HCT116 (cell line): ENCODE measurements at regions not wholly inside any gene's neighbourhood (a gene's known extent, or its start where the extent isn't known, plus 50 kb on each side); places are given as distances from the start of the nearest gene placed in this dataset.

Experiments
- ATAC-seq: fragments of 200-7000 bp; cut with Tn5 transposase; 2 replicates; pipeline ENCODE4 v1.9.1; 2020; ENCODE audit warnings: mild to moderate bottlenecking, moderate library complexity
- BruUV-seq: library from RNA; stranded (reverse); fragments of 400-500 nt; replicated peaks from 2 replicates; lab custom pipeline; 2021; lab: Mats Ljungman, UMichigan
- CTCF ChIA-PET: fragments of 300-600 bp; sonication (Branson Sonifier 250); formaldehyde crosslinking; loops from one replicate; lab custom pipeline; 2021; ENCODE audit warnings: antibody characterized with exemption; lab: Charles Lee
- POLR2A ChIA-PET: fragments of 300-600, 350-600 bp; sonication (Branson Sonifier 250); formaldehyde crosslinking; loops from one replicate; lab custom pipeline; 2021; ENCODE audit warnings: antibody characterized with exemption; lab: Charles Lee
- RAD21 ChIA-PET, 2 experiments: fragments of 300-600 bp; sonication (Branson Sonifier 250); formaldehyde crosslinking; loops; one replicate each; lab custom pipeline; 2023; ENCODE audit warnings: low total read pairs in 2 of 2; ENCODE audit not compliant: uncharacterized antibody in 2 of 2, unreplicated experiment in 2 of 2, low non-redundant PET in 1 of 2; lab: Charles Lee
- DNase-seq: peaks from one replicate; pipeline ENCODE4 v3.0.0-alpha.2; 2010; ENCODE audit warnings: low read depth, low spot score
- H2AFZ ChIP-seq: fragments of 200-600 bp; shearing (Covaris generic), sonication (generic); 2 replicates; pipeline ENCODE4 v1.6.1; 2017; ENCODE audit warnings: low read depth, mixed run types, mixed read lengths, antibody characterized with exemption, low read length; ENCODE audit not compliant: poor library complexity, severe bottlenecking
- H3K27ac ChIP-seq: 2 replicates; pipeline ENCODE4 v1.5.1; 2012; ENCODE audit warnings: low read depth, low read length
- H3K27me3 ChIP-seq: fragments of 200-600 bp; sonication (generic); 2 replicates; pipeline ENCODE4 v1.6.1; 2016; ENCODE audit warnings: mixed run types, low read length, mixed read lengths; ENCODE audit not compliant: insufficient read depth
- H3K36me3 ChIP-seq, 2 experiments: fragments of 200-500 bp in 1 of 2; fragments of 200-600 bp in 1 of 2; sonication (Bioruptor generic) in 1 of 2; sonication (generic) in 1 of 2; 2 replicates each; pipeline versions ENCODE4 v1.5.1 to v1.6.1; 2014 to 2016; ENCODE audit warnings: low read length in 2 of 2, inconsistent platforms in 1 of 2, mixed read lengths in 1 of 2, mixed run types in 1 of 2; ENCODE audit not compliant: insufficient read depth in 2 of 2, control insufficient read depth in 1 of 2
- H3K4me1 ChIP-seq, 2 experiments: fragments of 200-600 bp in 1 of 2; sonication (generic) in 1 of 2; 2 replicates each; pipeline versions ENCODE4 v1.5.1 to v1.6.1; 2012 to 2017; ENCODE audit warnings: low read length in 2 of 2, inconsistent platforms in 1 of 2, mild to moderate bottlenecking in 1 of 2, mixed read lengths in 1 of 2, mixed run types in 1 of 2, moderate library complexity in 1 of 2; ENCODE audit not compliant: insufficient read depth in 2 of 2, control insufficient read depth in 1 of 2
- H3K4me2 ChIP-seq: fragments of 200-600 bp; sonication (generic); 2 replicates; pipeline ENCODE4 v1.6.1; 2017; ENCODE audit warnings: mixed run types, low read length, mixed read lengths
- H3K4me3 ChIP-seq, 2 experiments: fragments of 200-600 bp in 1 of 2; sonication (generic) in 1 of 2; replicated peaks in 1 of 2; 2 replicates each; pipeline ENCODE4 v1.5.1; 2011 to 2016; ENCODE audit warnings: low read length in 2 of 2, control low read depth in 1 of 2, low read depth in 1 of 2, mild to moderate bottlenecking in 1 of 2, mixed read lengths in 1 of 2, mixed run types in 1 of 2
- H3K79me2 ChIP-seq: fragments of 200-600 bp; sonication (generic); 2 replicates; pipeline ENCODE4 v1.6.1; 2017; ENCODE audit warnings: mild to moderate bottlenecking, mixed run types, low read length, moderate library complexity, mixed read lengths; ENCODE audit not compliant: insufficient read depth
- H3K9ac ChIP-seq: fragments of 200-600 bp; sonication (generic); 2 replicates; pipeline ENCODE4 v1.6.1; 2016; ENCODE audit warnings: low read length, mixed read lengths
- H3K9me2 ChIP-seq: fragments of 200-600 bp; sonication (generic), shearing (Covaris generic); 2 replicates; pipeline ENCODE4 v1.6.1; 2017; ENCODE audit warnings: mixed run types, mild to moderate bottlenecking, moderate library complexity; ENCODE audit not compliant: insufficient read depth
- H3K9me3 ChIP-seq, 2 experiments: fragments of 200-500 bp in 1 of 2; fragments of 200-600 bp in 1 of 2; sonication (Bioruptor generic) in 1 of 2; sonication (generic) in 1 of 2; 2 replicates each; pipeline ENCODE4 v1.6.1; 2014 to 2017; ENCODE audit warnings: low read length in 2 of 2, mixed read lengths in 2 of 2, inconsistent platforms in 1 of 2, low read depth in 1 of 2, mild to moderate bottlenecking in 1 of 2, mixed run types in 1 of 2, moderate library complexity in 1 of 2; ENCODE audit not compliant: control insufficient read depth in 1 of 2, insufficient read depth in 1 of 2
- H4K20me1 ChIP-seq: fragments of 200-600 bp; sonication (generic), shearing (Covaris generic); 2 replicates; pipeline ENCODE4 v1.6.1; 2017; ENCODE audit warnings: mixed run types, mild to moderate bottlenecking, moderate library complexity; ENCODE audit not compliant: insufficient read depth
- ATF3 ChIP-seq: IDR thresholded peaks from 2 replicates; pipeline ENCODE4 v1.6.1; 2012
- CBX3 ChIP-seq: IDR thresholded peaks from 2 replicates; pipeline ENCODE4 v1.6.1; 2012; ENCODE audit warnings: low read depth
- CEBPB ChIP-seq: IDR thresholded peaks from 2 replicates; pipeline ENCODE4 v1.6.1; 2012; ENCODE audit warnings: low read depth
- ELF1 ChIP-seq: IDR thresholded peaks from 2 replicates; pipeline ENCODE4 v1.6.1; 2012; ENCODE audit warnings: low read depth, borderline replicate concordance
- EZH2 ChIP-seq: fragments of 200-600 bp; sonication (generic); IDR thresholded peaks from 2 replicates; pipeline ENCODE4 v1.6.1; 2017; ENCODE audit warnings: antibody characterized with exemption, mixed run types
- EZH2phosphoT487 ChIP-seq: fragments of 200-600 bp; IDR thresholded peaks from 2 replicates; pipeline ENCODE4 v1.6.1; 2018; ENCODE audit warnings: antibody characterized with exemption, borderline replicate concordance
- FOSL1 ChIP-seq: IDR thresholded peaks from 2 replicates; pipeline ENCODE4 v1.6.1; 2012; ENCODE audit warnings: low read depth
- MAX ChIP-seq: IDR thresholded peaks from 2 replicates; pipeline ENCODE4 v1.6.1; 2012
- POLR2A ChIP-seq: IDR thresholded peaks from 2 replicates; pipeline ENCODE4 v1.7.0; 2011; ENCODE audit warnings: borderline replicate concordance; ENCODE audit not compliant: insufficient read depth, insufficient read length; ENCODE audit errors: extremely low read depth
- POLR2AphosphoS5 ChIP-seq: IDR thresholded peaks from 2 replicates; pipeline ENCODE4 v1.6.1; 2011; ENCODE audit warnings: mild to moderate bottlenecking, low read depth, low read length, moderate library complexity
- RAD21 ChIP-seq: IDR thresholded peaks from 2 replicates; pipeline ENCODE4 v1.6.1; 2012; ENCODE audit warnings: low read depth, mild to moderate bottlenecking
- REST ChIP-seq: IDR thresholded peaks from 2 replicates; pipeline ENCODE4 v1.6.1; 2012; ENCODE audit warnings: low read depth
- SP1 ChIP-seq: IDR thresholded peaks from 2 replicates; pipeline ENCODE4 v1.6.1; 2012; ENCODE audit warnings: low read depth
- YY1 ChIP-seq: IDR thresholded peaks from 2 replicates; pipeline ENCODE4 v1.6.1; 2011; ENCODE audit warnings: low read length, low read depth, moderate library complexity, mild to moderate bottlenecking; ENCODE audit not compliant: insufficient replicate concordance; ENCODE audit errors: extremely low read depth
- ZFX ChIP-seq: fragments of 450-650 bp; IDR thresholded peaks from 2 replicates; pipeline ENCODE4 v1.6.1; 2017
- ZNF274 ChIP-seq: fragments of 200-500 bp; sonication (Bioruptor generic); IDR thresholded peaks from 2 replicates; pipeline ENCODE4 v1.6.1; 2014; ENCODE audit warnings: mild to moderate bottlenecking, low read depth, low read length, inconsistent platforms
- intact Hi-C: fragments of 100-400 bp; cut with micrococcal nuclease; formaldehyde crosslinking; loops from 2 replicates; pipeline ENCODE4 v1.10.0; 2022

GRCh38 chr2:38145236-38145635 lies 69.3 kb upstream of the CYP1B1 start (continued):
- TF ChIP-seq REST (no peak), YY1 (no peak), EZH2 (no peak), CEBPB (no peak), ZNF274 (no peak)

- Histone ChIP-seq H3K79me2 (no peaks in the 10 kb centered on the region), H3K9me2 (no peaks in the 10 kb centered on the region), H3K36me3 (no peaks in the 10 kb centered on the region), H3K4me3 (no peak overlapping the region), H3K27me3 (no peaks in the 10 kb centered on the region), H3K9ac (no peak overlapping the region), H3K9me3 (peaks cover 0 to 6% of the 10 kb centered on the region in 2 experiments; a peak in 1 of 4 replicates), H3K4me1 (peaks cover 21 to 24% of the 10 kb centered on the region in 2 experiments), H2AFZ (no peak overlapping the region), H4K20me1 (no peaks in the 10 kb centered on the region), H3K27ac (no peak overlapping the region), H3K4me2 (no peak overlapping the region)
- POLR2A ChIA-PET, result no interaction called here
- intact Hi-C loops, result no loop called here
- RAD21 ChIA-PET, result no interaction called here
- CTCF ChIA-PET, result no interaction called here
- BruUV-seq, result no TSS peak
- DNase-seq (no peak), ATAC-seq (no peak)
- TF ChIP-seq RAD21 (no peak), ZFX (no peak), CEBPB (no peak), POLR2A (no peak), SP1 (no peak), EZH2phosphoT487 (no peak), ATF3 (no peak), FOSL1 (no peak), POLR2AphosphoS5 (no peak), EZH2 (no peak), CBX3 (no peak), MAX (no peak), ZNF274 (no peak), ELF1 (no peak)
Measured at GRCh38 chr2:38142627-38143026, 66.7 kb upstream of the CYP1B1 start.
